Spleen (tissue), 11 donors: ENCODE measurements at regions not wholly inside any gene's neighbourhood (a gene's known extent, or its start where the extent isn't known, plus 50 kb on each side); places are given as distances from the start of the nearest gene placed in this dataset.

Experiments used
- DNase-seq: peaks from one replicate; pipeline ENCODE4 v3.0.0-alpha.2; 2020
- H3K27ac ChIP-seq, 8 donors: fragments of 200-600 bp; sonication (generic) in 7 of 8; 1 replicate in 4 of 8; 2 replicates in 4 of 8; pipeline versions ENCODE4 v1.5.0 to v1.8.0; 2016 to 2021; ENCODE audit warnings: inconsistent platforms in 4 of 8, mild to moderate bottlenecking in 4 of 8, moderate library complexity in 1 of 8
- H3K27me3 ChIP-seq, 7 donors: fragments of 200-600 bp; sonication (generic) in 6 of 7; replicated peaks in 1 of 7; 1 replicate in 4 of 7; 2 replicates in 3 of 7; pipeline versions ENCODE4 v1.5.0 to v1.8.0; 2016 to 2021; ENCODE audit warnings: inconsistent platforms in 3 of 7, mild to moderate bottlenecking in 1 of 7
- H3K36me3 ChIP-seq, 6 donors: fragments of 200-600 bp; sonication (generic) in 5 of 6; 1 replicate in 4 of 6; 2 replicates in 2 of 6; pipeline versions ENCODE4 v1.5.0 to v1.8.0; 2016 to 2021; ENCODE audit warnings: inconsistent platforms in 2 of 6
- H3K4me1 ChIP-seq, 6 donors: fragments of 200-600 bp; sonication (generic) in 5 of 6; 1 replicate in 3 of 6; 2 replicates in 3 of 6; pipeline versions ENCODE4 v1.5.0 to v1.8.0; 2016 to 2021; ENCODE audit warnings: inconsistent platforms in 3 of 6
- H3K4me3 ChIP-seq, 8 donors: fragments of 200-600 bp; sonication (generic) in 7 of 8; 1 replicate in 4 of 8; 2 replicates in 4 of 8; pipeline versions ENCODE4 v1.5.0 to v1.8.0; 2016 to 2021; ENCODE audit warnings: inconsistent platforms in 4 of 8, mild to moderate bottlenecking in 4 of 8, moderate library complexity in 2 of 8
- H3K9me3 ChIP-seq, 8 donors: fragments of 200-600 bp; sonication (generic) in 7 of 8; 1 replicate in 4 of 8; 2 replicates in 4 of 8; pipeline versions ENCODE4 v1.5.0 to v1.8.0; 2016 to 2021; ENCODE audit warnings: inconsistent platforms in 4 of 8
- CTCF ChIP-seq, 11 experiments: fragments of 200-600 bp in 7 of 11; fragments of 450-650 bp in 4 of 11; sonication (generic) in 4 of 11; IDR thresholded peaks in 8 of 11; conservative IDR thresholded peaks in 3 of 11; 1 replicate in 7 of 11; 2 replicates in 4 of 11; pipeline versions ENCODE4 v1.4.0 to v1.8.0; 2016 to 2021; ENCODE audit warnings: antibody characterized with exemption in 11 of 11, inconsistent platforms in 4 of 11, mild to moderate bottlenecking in 1 of 11
- POLR2A ChIP-seq, 3 donors: fragments of 450-650 bp; IDR thresholded peaks; one replicate each; pipeline ENCODE4 v1.5.1; 2017; ENCODE audit warnings: antibody characterized with exemption in 3 of 3, mild to moderate bottlenecking in 1 of 3
- POLR2AphosphoS5 ChIP-seq, 3 donors: sonication (generic); formaldehyde crosslinking; IDR thresholded peaks; one replicate each; pipeline ENCODE4 v1.5.1; 2017; ENCODE audit warnings: antibody characterized with exemption in 3 of 3
- WGBS, 5 donors: extraction: QIAGEN DNeasy Blood & Tissue Kit in 3 of 5; methylation state at CpG; one replicate each; pipeline versions ENCODE4 v1.1.5 to v1.1.7; 2013 to 2018; 5-methylcytosine and 5-hydroxymethylcytosine counted together
- intact Hi-C: fragments of 100-400 bp; cut with DNase I; formaldehyde crosslinking; loops from one replicate; pipeline ENCODE4 v1.15.0; 2023; ENCODE audit warnings: low total_unique reads
- donor health status: healthy with polysubstance abuse.
- donor health status: DM: no; HTN: no; CAD: no; lungs with moderate emphysema.
- donor health status: DM: no; HTN: no; CAD: no.
- donor health status: Bipolar disorder and iron deficiency.
- donor health status: healthy.
- donor health status: DM: no; HTN: no; CAD: no.
- donor health status: DM: yes; HTN: yes; CAD: no.

DNA sequence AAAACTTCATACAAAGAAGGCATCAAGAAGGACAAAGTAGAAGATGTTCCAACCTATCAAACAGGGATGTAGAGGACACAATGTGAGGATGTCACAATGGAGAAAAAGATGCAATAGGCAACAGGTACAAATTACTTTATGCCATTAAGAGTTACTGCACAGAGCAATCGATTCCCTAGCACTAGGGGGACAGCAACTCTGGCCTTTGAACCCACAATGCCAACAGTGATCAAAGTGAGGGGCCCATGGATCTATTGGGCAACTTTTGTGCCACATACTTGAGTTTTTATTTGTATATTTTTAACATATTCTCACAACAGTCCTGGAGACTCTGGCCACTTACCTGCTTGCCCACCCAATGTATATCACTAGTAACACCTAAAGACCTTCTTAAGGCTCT lies 220.2 kb downstream of the HNMT start:
- Histone ChIP-seq H3K4me1 (no peaks in the 10 kb centered on the region), H3K9me3 (no peaks in the 10 kb centered on the region), H3K27ac (no peak overlapping the region), H3K36me3 (no peaks in the 10 kb centered on the region), H3K4me3 (no peak overlapping the region), H3K27me3 (no peaks in the 10 kb centered on the region)
- TF ChIP-seq POLR2A (IDR thresholded peaks at IDR 0.05) (no peak), POLR2AphosphoS5 (IDR thresholded peaks at IDR 0.05) (no peak), CTCF (IDR thresholded peaks at IDR 0.05 in 8 of 11, conservative IDR thresholded peaks at IDR 0.05 in 3 of 11) (no peak)
- intact Hi-C loops = no loop called here
- DNase-seq = no peak
- WGBS, 5 donors = 69 to 79% (median 76%) methylated on average over 1 of the region's 1 CpG

DNA sequence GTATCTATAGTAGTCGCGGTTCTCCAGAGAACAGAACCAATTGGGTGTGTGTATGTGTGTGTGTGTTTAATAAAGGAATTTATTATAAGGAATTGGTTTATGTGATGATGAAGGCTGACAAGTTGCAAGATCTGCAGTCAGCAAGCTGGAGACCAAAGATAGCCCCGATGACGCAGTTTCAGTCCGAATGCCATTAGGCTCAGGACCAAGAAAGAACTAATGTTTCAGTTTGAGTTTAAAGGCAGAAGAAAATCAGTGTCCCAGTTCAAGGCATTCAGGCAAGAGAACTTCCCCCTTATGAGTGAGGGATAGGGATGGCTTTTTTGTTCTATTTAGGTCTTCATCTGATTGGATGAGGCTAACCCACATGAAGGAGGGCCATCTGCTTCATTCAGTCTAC lies 221.6 kb downstream of the HNMT start:
- TF ChIP-seq CTCF (IDR thresholded peaks at IDR 0.05 in 8 of 11, conservative IDR thresholded peaks at IDR 0.05 in 3 of 11) (no peak), POLR2A (IDR thresholded peaks at IDR 0.05) (no peak), POLR2AphosphoS5 (IDR thresholded peaks at IDR 0.05) (no peak)
- H3K4me1 ChIP-seq = no peaks in the 10 kb centered on the region
- no peak overlapping the region for H3K4me3 ChIP-seq
- H3K9me3 ChIP-seq = no peaks in the 10 kb centered on the region
- 93 to 100% (median 95%) methylated on average over 5 of the region's 5 CpGs for WGBS, 5 donors
- no peak overlapping the region for H3K27ac ChIP-seq
- intact Hi-C loops = no loop called here
- no peaks in the 10 kb centered on the region for H3K36me3 ChIP-seq
- no peak for DNase-seq
- no peaks in the 10 kb centered on the region for H3K27me3 ChIP-seq

- Histone ChIP-seq H3K4me1 (no peaks in the 10 kb centered on the region), H3K27me3 (no peaks in the 10 kb centered on the region), H3K27ac (no peak overlapping the region), H3K36me3 (no peaks in the 10 kb centered on the region), H3K4me3 (no peak overlapping the region), H3K9me3 (no peaks in the 10 kb centered on the region)
- intact Hi-C loops = no loop called here
- TF ChIP-seq POLR2AphosphoS5 (IDR thresholded peaks at IDR 0.05) (no peak), CTCF (IDR thresholded peaks at IDR 0.05 in 8 of 11, conservative IDR thresholded peaks at IDR 0.05 in 3 of 11) (no peak), POLR2A (IDR thresholded peaks at IDR 0.05) (no peak)
- WGBS, 5 donors = 85 to 93% (median 89%) methylated on average over 5 of the region's 5 CpGs
- no peak for DNase-seq
Measured at GRCh38 chr2:138187221-138187620, 222.9 kb downstream of the HNMT start.

DNA sequence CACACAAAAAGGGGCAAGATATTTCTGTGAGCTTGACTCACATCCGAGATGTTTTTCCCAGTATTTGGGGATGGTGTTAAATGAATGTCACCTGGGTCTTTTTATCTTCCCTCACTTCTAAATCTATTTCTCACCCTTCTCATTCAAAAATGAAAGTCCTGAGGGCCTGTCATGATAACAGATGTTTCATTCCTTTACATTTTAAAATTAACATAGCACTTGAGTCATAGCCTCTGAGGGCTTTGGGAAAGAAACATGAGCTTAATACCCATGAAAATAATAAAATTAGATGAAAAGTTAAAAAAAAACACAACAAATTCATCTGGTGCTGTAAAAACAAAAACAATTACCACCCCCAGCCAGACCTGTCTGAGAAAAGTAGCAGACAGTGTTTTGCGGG lies 226.7 kb downstream of the HNMT start:
- no peaks in the 10 kb centered on the region for H3K36me3 ChIP-seq
- H3K4me1 ChIP-seq = no peaks in the 10 kb centered on the region
- H3K27ac ChIP-seq = no peak overlapping the region
- 83 to 93% (median 92%) methylated on average over 2 of the region's 2 CpGs for WGBS, 5 donors
- no peaks in the 10 kb centered on the region for H3K9me3 ChIP-seq
- intact Hi-C loops = no loop called here
- no peak for TF ChIP-seq POLR2AphosphoS5 (IDR thresholded peaks at IDR 0.05)
- TF ChIP-seq CTCF (IDR thresholded peaks at IDR 0.05 in 8 of 11, conservative IDR thresholded peaks at IDR 0.05 in 3 of 11) = no peak
- no peak for TF ChIP-seq POLR2A (IDR thresholded peaks at IDR 0.05)
- H3K4me3 ChIP-seq = no peak overlapping the region
- DNase-seq = no peak
- no peaks in the 10 kb centered on the region for H3K27me3 ChIP-seq
